HepG2 (cell line): ENCODE measurements at regions not wholly inside any gene's neighbourhood (a gene's known extent, or its start where the extent isn't known, plus 50 kb on each side); places are given as distances from the start of the nearest gene placed in this dataset.
A peak's percentile ranks its signal among the peaks of the same experiment; 100 is the strongest.

Source experiments
- HHEX ChIP-seq: IDR thresholded peaks from 2 replicates; pipeline ENCODE4 v1.6.1; 2016; ENCODE audit warnings: control low read depth
- PCBP1 ChIP-seq: fragments of 200-400 bp; formaldehyde crosslinking; IDR thresholded peaks from 2 replicates; pipeline ENCODE4 v1.6.1; 2017; ENCODE audit warnings: mild to moderate bottlenecking, low read depth, low read length, borderline replicate concordance
- PRPF4 ChIP-seq: fragments of 200-400 bp; formaldehyde crosslinking; IDR thresholded peaks from 2 replicates; pipeline ENCODE4 v1.6.1; 2016; ENCODE audit warnings: low read length, low read depth; ENCODE audit not compliant: poor library complexity, severe bottlenecking
- STAG1 ChIP-seq: sonication (generic); formaldehyde crosslinking; IDR thresholded peaks from 2 replicates; pipeline ENCODE4 v1.4.0; 2020; ENCODE audit warnings: missing genetic modification reagents
- TBX2 ChIP-seq: sonication (generic); formaldehyde crosslinking; IDR thresholded peaks from 2 replicates; pipeline ENCODE4 v1.5.0; 2020; ENCODE audit warnings: missing genetic modification reagents, mild to moderate bottlenecking, borderline replicate concordance
- ZFYVE20 ChIP-seq: sonication (generic); formaldehyde crosslinking; IDR thresholded peaks from 2 replicates; pipeline ENCODE4 v1.8.0; 2023; ENCODE audit warnings: low read depth, mild to moderate bottlenecking, moderate library complexity, missing genetic modification reagents, borderline replicate concordance
- ZNF274 ChIP-seq: sonication (generic); formaldehyde crosslinking; IDR thresholded peaks from 2 replicates; pipeline ENCODE4 v1.5.1; 2020; ENCODE audit warnings: mild to moderate bottlenecking, missing genetic modification reagents
- ZNF549 ChIP-seq: sonication (generic); formaldehyde crosslinking; IDR thresholded peaks from 2 replicates; pipeline ENCODE4 v1.5.0; 2020; ENCODE audit warnings: missing genetic modification reagents
- ZNF788 ChIP-seq: sonication (generic); formaldehyde crosslinking; IDR thresholded peaks from 2 replicates; pipeline ENCODE4 v1.5.0; 2020; ENCODE audit warnings: mild to moderate bottlenecking, missing genetic modification reagents, borderline replicate concordance
- TF ChIP-seq, protein P1 (sequence below): sonication (generic); formaldehyde crosslinking; IDR thresholded peaks from 2 replicates; pipeline ENCODE4 v1.5.0; 2020; ENCODE audit warnings: mild to moderate bottlenecking, missing genetic modification reagents, borderline replicate concordance
- TF ChIP-seq, protein P2 (sequence below): sonication (generic); formaldehyde crosslinking; IDR thresholded peaks from 2 replicates; pipeline ENCODE4 v1.4.0; 2020; ENCODE audit warnings: missing genetic modification reagents
- TF ChIP-seq, protein P3 (sequence below): sonication (generic); formaldehyde crosslinking; IDR thresholded peaks from 2 replicates; pipeline ENCODE4 v1.4.0; 2020; ENCODE audit warnings: missing genetic modification reagents, borderline replicate concordance
- TF ChIP-seq, protein P4 (sequence below): sonication (generic); formaldehyde crosslinking; IDR thresholded peaks from 2 replicates; pipeline ENCODE4; 2020; ENCODE audit warnings: missing genetic modification reagents, mild to moderate bottlenecking, borderline replicate concordance
- TF ChIP-seq, protein P5 (sequence below): sonication (generic); formaldehyde crosslinking; IDR thresholded peaks from 2 replicates; pipeline ENCODE4 v1.5.0; 2020; ENCODE audit warnings: missing genetic modification reagents, mild to moderate bottlenecking, borderline replicate concordance
- TF ChIP-seq, protein P6 (sequence below): sonication (generic); formaldehyde crosslinking; IDR thresholded peaks from 2 replicates; pipeline ENCODE4 v1.9.0; 2022; ENCODE audit warnings: missing genetic modification reagents, mild to moderate bottlenecking, borderline replicate concordance

DNA sequence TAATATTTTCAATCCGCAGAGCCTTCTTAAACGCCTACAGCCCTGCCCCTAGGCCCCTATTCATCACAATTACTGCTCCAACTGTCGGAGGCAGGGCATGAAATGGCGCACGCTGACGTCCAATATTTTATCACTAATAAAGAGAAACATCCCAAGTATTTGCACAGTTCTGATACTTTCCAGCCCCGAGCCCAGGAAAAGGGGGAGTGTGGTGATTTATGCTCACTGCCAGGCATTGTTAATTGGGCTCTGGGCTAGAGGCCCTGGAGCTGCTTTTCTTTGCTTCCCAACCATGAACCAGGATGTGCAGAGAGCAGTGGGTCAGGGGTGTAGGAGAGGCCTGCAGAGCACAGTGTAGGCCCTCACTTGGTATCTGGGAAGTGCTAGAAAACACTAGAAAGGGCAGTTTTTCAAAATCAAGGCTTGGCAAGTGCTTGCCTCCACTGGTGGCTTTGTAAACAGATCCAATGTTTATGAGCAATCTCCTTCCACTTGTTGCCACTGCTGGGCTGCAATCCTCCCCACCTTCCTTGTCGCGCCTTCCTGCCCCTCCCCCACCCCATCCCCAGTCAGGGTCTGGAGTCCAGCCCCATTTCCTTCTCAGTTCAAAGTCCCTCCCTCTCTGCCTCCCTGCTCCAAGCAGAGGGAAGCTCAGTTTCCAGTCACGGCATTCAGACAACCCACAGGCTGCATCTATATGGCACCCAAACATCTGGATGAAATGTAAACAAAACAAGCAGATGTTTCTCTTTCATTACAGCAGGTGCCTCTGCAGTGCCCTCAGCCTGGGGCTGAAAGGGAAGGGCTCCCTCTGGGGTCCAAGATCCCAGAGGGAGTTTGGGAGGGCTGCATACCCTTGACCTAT lies 83.9 kb upstream of the PKDCC start (continued):
- TF ChIP-seq, protein P1, sequence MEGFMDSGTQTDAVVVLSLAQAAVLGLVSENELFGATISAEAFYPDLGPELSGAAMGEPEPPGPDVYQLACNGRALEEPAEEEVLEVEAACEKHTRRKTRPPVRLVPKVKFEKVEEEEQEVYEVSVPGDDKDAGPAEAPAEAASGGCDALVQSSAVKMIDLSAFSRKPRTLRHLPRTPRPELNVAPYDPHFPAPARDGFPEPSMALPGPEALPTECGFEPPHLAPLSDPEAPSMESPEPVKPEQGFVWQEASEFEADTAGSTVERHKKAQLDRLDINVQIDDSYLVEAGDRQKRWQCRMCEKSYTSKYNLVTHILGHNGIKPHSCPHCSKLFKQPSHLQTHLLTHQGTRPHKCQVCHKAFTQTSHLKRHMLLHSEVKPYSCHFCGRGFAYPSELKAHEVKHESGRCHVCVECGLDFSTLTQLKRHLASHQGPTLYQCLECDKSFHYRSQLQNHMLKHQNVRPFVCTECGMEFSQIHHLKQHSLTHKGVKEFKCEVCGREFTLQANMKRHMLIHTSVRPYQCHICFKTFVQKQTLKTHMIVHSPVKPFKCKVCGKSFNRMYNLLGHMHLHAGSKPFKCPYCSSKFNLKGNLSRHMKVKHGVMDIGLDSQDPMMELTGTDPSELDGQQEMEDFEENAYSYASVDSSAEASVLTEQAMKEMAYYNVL: 0 out of 2 replicates have a peak, but pooled peaks have one; percentile 56
- TF ChIP-seq ZFYVE20 (CRISPR knock-in tag) (no peak), PRPF4 (no peak), ZNF549 (no peak), ZNF274 (CRISPR knock-in tag) (no peak), TBX2 (CRISPR knock-in tag) (no peak), STAG1 (CRISPR knock-in tag) (no peak), PCBP1 (no peak), HHEX (CRISPR knock-in tag) (no peak), ZNF788 (CRISPR knock-in tag) (no peak)
- TF ChIP-seq, protein P2, sequence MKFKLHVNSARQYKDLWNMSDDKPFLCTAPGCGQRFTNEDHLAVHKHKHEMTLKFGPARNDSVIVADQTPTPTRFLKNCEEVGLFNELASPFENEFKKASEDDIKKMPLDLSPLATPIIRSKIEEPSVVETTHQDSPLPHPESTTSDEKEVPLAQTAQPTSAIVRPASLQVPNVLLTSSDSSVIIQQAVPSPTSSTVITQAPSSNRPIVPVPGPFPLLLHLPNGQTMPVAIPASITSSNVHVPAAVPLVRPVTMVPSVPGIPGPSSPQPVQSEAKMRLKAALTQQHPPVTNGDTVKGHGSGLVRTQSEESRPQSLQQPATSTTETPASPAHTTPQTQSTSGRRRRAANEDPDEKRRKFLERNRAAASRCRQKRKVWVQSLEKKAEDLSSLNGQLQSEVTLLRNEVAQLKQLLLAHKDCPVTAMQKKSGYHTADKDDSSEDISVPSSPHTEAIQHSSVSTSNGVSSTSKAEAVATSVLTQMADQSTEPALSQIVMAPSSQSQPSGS (CRISPR knock-in tag): no peak
- TF ChIP-seq, protein P3, sequence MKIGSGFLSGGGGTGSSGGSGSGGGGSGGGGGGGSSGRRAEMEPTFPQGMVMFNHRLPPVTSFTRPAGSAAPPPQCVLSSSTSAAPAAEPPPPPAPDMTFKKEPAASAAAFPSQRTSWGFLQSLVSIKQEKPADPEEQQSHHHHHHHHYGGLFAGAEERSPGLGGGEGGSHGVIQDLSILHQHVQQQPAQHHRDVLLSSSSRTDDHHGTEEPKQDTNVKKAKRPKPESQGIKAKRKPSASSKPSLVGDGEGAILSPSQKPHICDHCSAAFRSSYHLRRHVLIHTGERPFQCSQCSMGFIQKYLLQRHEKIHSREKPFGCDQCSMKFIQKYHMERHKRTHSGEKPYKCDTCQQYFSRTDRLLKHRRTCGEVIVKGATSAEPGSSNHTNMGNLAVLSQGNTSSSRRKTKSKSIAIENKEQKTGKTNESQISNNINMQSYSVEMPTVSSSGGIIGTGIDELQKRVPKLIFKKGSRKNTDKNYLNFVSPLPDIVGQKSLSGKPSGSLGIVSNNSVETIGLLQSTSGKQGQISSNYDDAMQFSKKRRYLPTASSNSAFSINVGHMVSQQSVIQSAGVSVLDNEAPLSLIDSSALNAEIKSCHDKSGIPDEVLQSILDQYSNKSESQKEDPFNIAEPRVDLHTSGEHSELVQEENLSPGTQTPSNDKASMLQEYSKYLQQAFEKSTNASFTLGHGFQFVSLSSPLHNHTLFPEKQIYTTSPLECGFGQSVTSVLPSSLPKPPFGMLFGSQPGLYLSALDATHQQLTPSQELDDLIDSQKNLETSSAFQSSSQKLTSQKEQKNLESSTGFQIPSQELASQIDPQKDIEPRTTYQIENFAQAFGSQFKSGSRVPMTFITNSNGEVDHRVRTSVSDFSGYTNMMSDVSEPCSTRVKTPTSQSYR (CRISPR knock-in tag): peak; percentile 98
- TF ChIP-seq, protein P4, sequence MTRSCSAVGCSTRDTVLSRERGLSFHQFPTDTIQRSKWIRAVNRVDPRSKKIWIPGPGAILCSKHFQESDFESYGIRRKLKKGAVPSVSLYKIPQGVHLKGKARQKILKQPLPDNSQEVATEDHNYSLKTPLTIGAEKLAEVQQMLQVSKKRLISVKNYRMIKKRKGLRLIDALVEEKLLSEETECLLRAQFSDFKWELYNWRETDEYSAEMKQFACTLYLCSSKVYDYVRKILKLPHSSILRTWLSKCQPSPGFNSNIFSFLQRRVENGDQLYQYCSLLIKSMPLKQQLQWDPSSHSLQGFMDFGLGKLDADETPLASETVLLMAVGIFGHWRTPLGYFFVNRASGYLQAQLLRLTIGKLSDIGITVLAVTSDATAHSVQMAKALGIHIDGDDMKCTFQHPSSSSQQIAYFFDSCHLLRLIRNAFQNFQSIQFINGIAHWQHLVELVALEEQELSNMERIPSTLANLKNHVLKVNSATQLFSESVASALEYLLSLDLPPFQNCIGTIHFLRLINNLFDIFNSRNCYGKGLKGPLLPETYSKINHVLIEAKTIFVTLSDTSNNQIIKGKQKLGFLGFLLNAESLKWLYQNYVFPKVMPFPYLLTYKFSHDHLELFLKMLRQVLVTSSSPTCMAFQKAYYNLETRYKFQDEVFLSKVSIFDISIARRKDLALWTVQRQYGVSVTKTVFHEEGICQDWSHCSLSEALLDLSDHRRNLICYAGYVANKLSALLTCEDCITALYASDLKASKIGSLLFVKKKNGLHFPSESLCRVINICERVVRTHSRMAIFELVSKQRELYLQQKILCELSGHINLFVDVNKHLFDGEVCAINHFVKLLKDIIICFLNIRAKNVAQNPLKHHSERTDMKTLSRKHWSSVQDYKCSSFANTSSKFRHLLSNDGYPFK (CRISPR knock-in tag): no peak
- TF ChIP-seq, protein P5, sequence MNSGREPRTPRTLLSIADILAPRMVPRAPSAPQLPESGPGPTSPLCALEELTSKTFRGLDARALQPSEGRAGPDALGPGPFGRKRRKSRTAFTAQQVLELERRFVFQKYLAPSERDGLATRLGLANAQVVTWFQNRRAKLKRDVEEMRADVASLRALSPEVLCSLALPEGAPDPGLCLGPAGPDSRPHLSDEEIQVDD (CRISPR knock-in tag): no peak
- TF ChIP-seq, protein P6, sequence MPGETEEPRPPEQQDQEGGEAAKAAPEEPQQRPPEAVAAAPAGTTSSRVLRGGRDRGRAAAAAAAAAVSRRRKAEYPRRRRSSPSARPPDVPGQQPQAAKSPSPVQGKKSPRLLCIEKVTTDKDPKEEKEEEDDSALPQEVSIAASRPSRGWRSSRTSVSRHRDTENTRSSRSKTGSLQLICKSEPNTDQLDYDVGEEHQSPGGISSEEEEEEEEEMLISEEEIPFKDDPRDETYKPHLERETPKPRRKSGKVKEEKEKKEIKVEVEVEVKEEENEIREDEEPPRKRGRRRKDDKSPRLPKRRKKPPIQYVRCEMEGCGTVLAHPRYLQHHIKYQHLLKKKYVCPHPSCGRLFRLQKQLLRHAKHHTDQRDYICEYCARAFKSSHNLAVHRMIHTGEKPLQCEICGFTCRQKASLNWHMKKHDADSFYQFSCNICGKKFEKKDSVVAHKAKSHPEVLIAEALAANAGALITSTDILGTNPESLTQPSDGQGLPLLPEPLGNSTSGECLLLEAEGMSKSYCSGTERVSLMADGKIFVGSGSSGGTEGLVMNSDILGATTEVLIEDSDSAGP (CRISPR knock-in tag): no peak
